H9 (cell line): ENCODE measurements at regions not wholly inside any gene's neighbourhood (a gene's known extent, or its start where the extent isn't known, plus 50 kb on each side); places are given as distances from the start of the nearest gene placed in this dataset.

ENCODE experiments used
- DNase-seq: peaks from one replicate; pipeline ENCODE4 v3.0.0-alpha.2; 2017
- H2AFZ ChIP-seq: one replicate; pipeline ENCODE4 v1.6.1; 2013; ENCODE audit warnings: mild to moderate bottlenecking, low read length, control low read depth, moderate library complexity
- H2AK5ac ChIP-seq: 2 replicates; pipeline ENCODE4 v1.6.1; 2013; ENCODE audit warnings: low read length, control low read depth, mixed read lengths; ENCODE audit not compliant: insufficient read length
- H2BK120ac ChIP-seq: one replicate; pipeline ENCODE4 v1.6.1; 2013; ENCODE audit warnings: low read depth, mild to moderate bottlenecking, low read length, control low read depth, inconsistent platforms; ENCODE audit not compliant: poor library complexity, severe bottlenecking
- H2BK12ac ChIP-seq: 2 replicates; pipeline ENCODE4 v1.6.1; 2013; ENCODE audit warnings: low read length, control low read depth, mixed read lengths, low read depth; ENCODE audit not compliant: insufficient read length
- H2BK15ac ChIP-seq: 2 replicates; pipeline ENCODE4 v1.6.1; 2013; ENCODE audit warnings: low read depth, low read length, control low read depth
- H2BK20ac ChIP-seq: one replicate; pipeline ENCODE4 v1.6.1; 2013; ENCODE audit warnings: low read depth, mild to moderate bottlenecking, low read length, control low read depth, inconsistent platforms; ENCODE audit not compliant: poor library complexity, severe bottlenecking
- H2BK5ac ChIP-seq: 2 replicates; pipeline ENCODE4 v1.6.1; 2013; ENCODE audit warnings: low read length, control low read depth, mixed read lengths; ENCODE audit not compliant: insufficient read length
- H3K14ac ChIP-seq: 2 replicates; pipeline ENCODE4 v1.6.1; 2013; ENCODE audit warnings: low read length, control low read depth; ENCODE audit not compliant: insufficient read depth
- H3K18ac ChIP-seq: 2 replicates; pipeline ENCODE4 v1.6.1; 2013; ENCODE audit warnings: low read depth, mild to moderate bottlenecking, mixed read lengths, low read length, control low read depth; ENCODE audit not compliant: insufficient read length
- H3K23ac ChIP-seq: 2 replicates; pipeline ENCODE4 v1.6.1; 2013; ENCODE audit warnings: low read length, control low read depth, mixed read lengths, low read depth; ENCODE audit not compliant: insufficient read length
- H3K23me2 ChIP-seq: 2 replicates; pipeline ENCODE4 v1.6.1; 2013; ENCODE audit warnings: low read depth, mild to moderate bottlenecking, mixed read lengths, low read length, control low read depth; ENCODE audit not compliant: insufficient read length, poor library complexity, severe bottlenecking
- H3K27ac ChIP-seq: 2 replicates; pipeline ENCODE4 v1.5.1; 2013; ENCODE audit warnings: low read length, control low read depth, mixed read lengths, low read depth; ENCODE audit not compliant: insufficient read length
- H3K27me3 ChIP-seq: 2 replicates; pipeline ENCODE4 v1.6.1; 2013; ENCODE audit warnings: low read length, control low read depth, inconsistent platforms; ENCODE audit not compliant: insufficient read depth
- H3K4ac ChIP-seq: 2 replicates; pipeline ENCODE4 v1.6.1; 2013; ENCODE audit warnings: low read depth, mild to moderate bottlenecking, control low read depth, inconsistent platforms, low read length, moderate library complexity
- H3K4me1 ChIP-seq: 2 replicates; pipeline ENCODE4 v1.6.1; 2013; ENCODE audit warnings: low read length, control low read depth, inconsistent platforms; ENCODE audit not compliant: insufficient read depth
- H3K4me2 ChIP-seq: 2 replicates; pipeline ENCODE4 v1.6.1; 2013; ENCODE audit warnings: low read length, control low read depth, mixed read lengths; ENCODE audit not compliant: insufficient read length, insufficient read depth
- H3K56ac ChIP-seq: 2 replicates; pipeline ENCODE4 v1.6.1; 2013; ENCODE audit warnings: low read depth, mild to moderate bottlenecking, mixed read lengths, low read length, control low read depth; ENCODE audit not compliant: insufficient read length
- H3K79me1 ChIP-seq: 2 replicates; pipeline ENCODE4 v1.6.1; 2013; ENCODE audit warnings: low read depth, mild to moderate bottlenecking, moderate library complexity, low read length, control low read depth, inconsistent platforms; ENCODE audit not compliant: insufficient read depth, poor library complexity, severe bottlenecking
- H3K79me2 ChIP-seq: 2 replicates; pipeline ENCODE4 v1.6.1; 2013; ENCODE audit warnings: low read length, control low read depth, inconsistent platforms; ENCODE audit not compliant: insufficient read depth
- H3K9ac ChIP-seq: 2 replicates; pipeline ENCODE4 v1.6.1; 2013; ENCODE audit warnings: low read length, control low read depth, mixed read lengths; ENCODE audit not compliant: insufficient read length; ENCODE audit errors: extremely low read depth
- H3K9me3 ChIP-seq: one replicate; pipeline ENCODE4 v1.6.1; 2013; ENCODE audit warnings: low read depth, low read length, inconsistent platforms; ENCODE audit not compliant: control insufficient read depth
- H3T11ph ChIP-seq: one replicate; pipeline ENCODE4 v1.6.1; 2013; ENCODE audit warnings: mild to moderate bottlenecking, low read length, control low read depth, inconsistent platforms
- H4K20me1 ChIP-seq: one replicate; pipeline ENCODE4 v1.6.1; 2013; ENCODE audit not compliant: control insufficient read depth, insufficient read length, insufficient read depth
- H4K5ac ChIP-seq: 2 replicates; pipeline ENCODE4 v1.6.1; 2013; ENCODE audit warnings: low read depth, mild to moderate bottlenecking, mixed read lengths, low read length, control low read depth; ENCODE audit not compliant: insufficient read length
- H4K8ac ChIP-seq: replicated peaks from 2 replicates; pipeline ENCODE4 v1.6.1; 2013; ENCODE audit warnings: low read length, control low read depth, mixed read lengths, low read depth; ENCODE audit not compliant: insufficient read length
- H4K91ac ChIP-seq: 2 replicates; pipeline ENCODE4 v1.6.1; 2013; ENCODE audit warnings: low read depth, mild to moderate bottlenecking, moderate library complexity, mixed read lengths, low read length, control low read depth; ENCODE audit not compliant: insufficient read length
- H3K27ac Mint-ChIP-seq, 3 experiments: 2 replicates in 2 of 3; 3 replicates in 1 of 3; pipeline ENCODE4 v1.8.0; 2020 to 2021; ENCODE audit warnings: mixed read lengths in 3 of 3, mild to moderate bottlenecking in 1 of 3, moderate library complexity in 1 of 3
- H3K27me3 Mint-ChIP-seq: 2 replicates; pipeline ENCODE4 v1.8.0; 2021; ENCODE audit warnings: low read depth, mild to moderate bottlenecking, moderate library complexity, mixed read lengths
- H3K36me3 Mint-ChIP-seq, 3 experiments: 2 replicates in 2 of 3; 3 replicates in 1 of 3; pipeline ENCODE4 v1.8.0; 2020 to 2021; ENCODE audit warnings: low read depth in 3 of 3, mixed read lengths in 3 of 3; ENCODE audit not compliant: insufficient read depth in 1 of 3
- H3K4me1 Mint-ChIP-seq, 2 experiments: 2 replicates each; pipeline ENCODE4 v1.8.0; 2020; ENCODE audit warnings: mixed read lengths in 2 of 2
- H3K4me3 Mint-ChIP-seq, 2 experiments: 2 replicates in 1 of 2; 3 replicates in 1 of 2; pipeline ENCODE4 v1.8.0; 2020 to 2021; ENCODE audit warnings: mild to moderate bottlenecking in 2 of 2, mixed read lengths in 2 of 2, moderate library complexity in 1 of 2
- H3K9me3 Mint-ChIP-seq, 2 experiments: 2 replicates in 1 of 2; 3 replicates in 1 of 2; pipeline ENCODE4 v1.8.0; 2020; ENCODE audit warnings: mild to moderate bottlenecking in 2 of 2, mixed read lengths in 2 of 2, moderate library complexity in 1 of 2
- CTCF ChIP-seq: fragments of 200-600 bp; sonication (generic); conservative IDR thresholded peaks from 3 replicates; pipeline ENCODE4 v1.8.0; 2021; ENCODE audit warnings: antibody characterized with exemption, mild to moderate bottlenecking
- WGBS: extraction: QIAGEN DNeasy Blood & Tissue Kit; methylation state at CpG from one replicate; pipeline ENCODE4 v1.1.7; 2013; ENCODE audit warnings: missing lambda C conversion rate, low lambda C conversion rate, mixed read lengths; ENCODE audit not compliant: insufficient read length; ENCODE audit errors: extremely low coverage; 5-methylcytosine and 5-hydroxymethylcytosine counted together

GRCh38 chr6:1016329-1017302 lies 295.3 kb upstream of the FOXQ1 start:
- H3K27ac Mint-ChIP-seq, result no peak overlapping the region
- H4K8ac ChIP-seq, result no peak overlapping the region
- peaks cover 16% of the 10 kb centered on the region for H3K27me3 Mint-ChIP-seq
- H2BK5ac ChIP-seq, result no peak overlapping the region
- no peaks in the 10 kb centered on the region for H3K9me3 ChIP-seq
- H3K18ac ChIP-seq, result no peak overlapping the region
- no peak overlapping the region for H4K91ac ChIP-seq
- H3K4me1 Mint-ChIP-seq, result no peaks in the 10 kb centered on the region
- H3K23me2 ChIP-seq, result no peaks in the 10 kb centered on the region
- H3K36me3 Mint-ChIP-seq, result peaks cover 0 to 2% (median 1%) of the 10 kb centered on the region in 3 experiments; a peak in 4 of 7 replicates
- no peak overlapping the region for H3K56ac ChIP-seq
- H4K20me1 ChIP-seq, result no peaks in the 10 kb centered on the region
- no peak overlapping the region for H2AFZ ChIP-seq
- no peaks in the 10 kb centered on the region for H3K79me2 ChIP-seq
- no peak for TF ChIP-seq CTCF
- H3K23ac ChIP-seq, result no peak overlapping the region
- H3K9me3 Mint-ChIP-seq, result peaks cover 7% of the 10 kb centered on the region in 2 experiments; a peak in 3 of 5 replicates
- H3K4me3 Mint-ChIP-seq, result no peak overlapping the region
- no peak overlapping the region for H2BK15ac ChIP-seq
- H3K27ac ChIP-seq, result no peak overlapping the region
- no peak overlapping the region for H3K4ac ChIP-seq
- H2BK12ac ChIP-seq, result no peak overlapping the region
- H3K4me1 ChIP-seq, result no peaks in the 10 kb centered on the region
- no peak overlapping the region for H3K4me2 ChIP-seq
- H2BK120ac ChIP-seq, result no peak overlapping the region
- H3K14ac ChIP-seq, result no peak overlapping the region
- no peak overlapping the region for H2BK20ac ChIP-seq
- H2AK5ac ChIP-seq, result no peak overlapping the region
- DNase-seq, result no peak
- H4K5ac ChIP-seq, result no peak overlapping the region
- H3K79me1 ChIP-seq, result no peaks in the 10 kb centered on the region
- H3K27me3 ChIP-seq, result no peaks in the 10 kb centered on the region
- no peak overlapping the region for H3T11ph ChIP-seq
- no CpG with 5 or more reads among the region's 18 CpGs for WGBS
- no peak overlapping the region for H3K9ac ChIP-seq
